AG09319 (cell line): ENCODE measurements at regions not wholly inside any gene's neighbourhood (a gene's known extent, or its start where the extent isn't known, plus 50 kb on each side); places are given as distances from the start of the nearest gene placed in this dataset.

Experiments
- DNase-seq: peaks from one replicate; pipeline ENCODE4 v3.0.0-alpha.2; 2010; ENCODE audit warnings: low read depth; ENCODE audit errors: extremely low read depth
- TF ChIP-seq, protein P1 (sequence below): IDR thresholded peaks from 2 replicates; pipeline ENCODE4 v1.5.1; 2011; ENCODE audit warnings: low read depth, mild to moderate bottlenecking, inconsistent platforms, low read length, moderate library complexity

DNA sequence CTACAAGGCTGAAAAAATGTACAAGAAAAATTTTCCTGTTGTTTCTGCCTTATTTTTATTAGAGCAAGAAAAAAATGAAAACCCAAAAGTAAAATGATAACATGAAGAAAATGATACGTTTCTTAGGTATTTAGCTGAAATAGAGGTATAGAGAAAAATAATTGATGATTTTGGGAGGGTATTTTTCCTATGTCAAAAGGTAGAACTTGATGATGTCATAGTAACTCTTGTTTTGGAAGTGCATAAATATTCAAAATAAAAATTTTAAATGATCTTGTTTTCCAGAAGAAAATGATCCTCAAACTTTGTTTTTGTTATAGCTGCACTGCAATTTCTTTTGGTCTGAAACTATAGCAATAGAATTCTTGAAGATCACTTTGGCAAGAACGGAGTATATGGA, 608.8 kb upstream of the BOD1L1 start:
- TF ChIP-seq, protein P1, sequence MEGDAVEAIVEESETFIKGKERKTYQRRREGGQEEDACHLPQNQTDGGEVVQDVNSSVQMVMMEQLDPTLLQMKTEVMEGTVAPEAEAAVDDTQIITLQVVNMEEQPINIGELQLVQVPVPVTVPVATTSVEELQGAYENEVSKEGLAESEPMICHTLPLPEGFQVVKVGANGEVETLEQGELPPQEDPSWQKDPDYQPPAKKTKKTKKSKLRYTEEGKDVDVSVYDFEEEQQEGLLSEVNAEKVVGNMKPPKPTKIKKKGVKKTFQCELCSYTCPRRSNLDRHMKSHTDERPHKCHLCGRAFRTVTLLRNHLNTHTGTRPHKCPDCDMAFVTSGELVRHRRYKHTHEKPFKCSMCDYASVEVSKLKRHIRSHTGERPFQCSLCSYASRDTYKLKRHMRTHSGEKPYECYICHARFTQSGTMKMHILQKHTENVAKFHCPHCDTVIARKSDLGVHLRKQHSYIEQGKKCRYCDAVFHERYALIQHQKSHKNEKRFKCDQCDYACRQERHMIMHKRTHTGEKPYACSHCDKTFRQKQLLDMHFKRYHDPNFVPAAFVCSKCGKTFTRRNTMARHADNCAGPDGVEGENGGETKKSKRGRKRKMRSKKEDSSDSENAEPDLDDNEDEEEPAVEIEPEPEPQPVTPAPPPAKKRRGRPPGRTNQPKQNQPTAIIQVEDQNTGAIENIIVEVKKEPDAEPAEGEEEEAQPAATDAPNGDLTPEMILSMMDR = no peak
- no peak for DNase-seq

DNA sequence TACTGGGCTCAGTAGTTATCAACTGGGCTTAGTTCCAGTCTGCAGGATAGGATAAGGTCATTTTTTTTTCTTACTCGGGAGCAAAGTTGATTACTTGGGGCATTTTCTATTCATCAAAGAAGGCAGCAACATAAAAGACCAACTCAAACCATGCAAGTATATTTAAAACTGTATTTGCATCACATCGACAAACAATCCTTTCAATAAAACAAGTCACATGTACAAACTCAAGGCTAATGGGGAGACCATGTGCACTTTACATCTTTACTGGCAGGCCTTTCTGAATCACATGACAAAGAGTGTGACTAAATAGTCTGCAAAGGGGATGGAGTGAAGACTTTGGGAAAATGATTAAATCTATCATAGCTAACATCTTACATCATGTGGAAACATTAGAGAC, 610.4 kb upstream of the BOD1L1 start:
- TF ChIP-seq, protein P1 = no peak
- DNase-seq = no peak

DNA sequence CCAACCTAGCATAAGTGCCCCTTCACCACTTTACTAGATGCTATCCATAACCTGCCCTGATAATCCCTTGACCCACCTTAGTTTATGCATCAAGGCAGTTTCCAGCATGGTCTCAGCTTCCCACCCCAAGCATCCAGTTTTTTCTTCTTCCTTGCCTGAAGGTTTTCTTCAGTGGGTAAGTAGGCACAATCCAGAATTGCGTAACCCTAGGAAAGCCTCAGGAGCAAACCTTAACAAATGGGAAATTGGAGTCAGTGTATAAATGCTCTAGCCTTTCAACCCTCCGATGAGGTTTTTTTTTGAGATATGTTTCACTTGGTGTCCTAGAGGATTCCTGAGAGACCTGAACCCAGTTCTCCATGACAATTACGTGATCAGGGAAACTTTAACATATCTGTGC, 614.0 kb upstream of the BOD1L1 start:
- no peak for DNase-seq
- TF ChIP-seq, protein P1 = no peak

DNA sequence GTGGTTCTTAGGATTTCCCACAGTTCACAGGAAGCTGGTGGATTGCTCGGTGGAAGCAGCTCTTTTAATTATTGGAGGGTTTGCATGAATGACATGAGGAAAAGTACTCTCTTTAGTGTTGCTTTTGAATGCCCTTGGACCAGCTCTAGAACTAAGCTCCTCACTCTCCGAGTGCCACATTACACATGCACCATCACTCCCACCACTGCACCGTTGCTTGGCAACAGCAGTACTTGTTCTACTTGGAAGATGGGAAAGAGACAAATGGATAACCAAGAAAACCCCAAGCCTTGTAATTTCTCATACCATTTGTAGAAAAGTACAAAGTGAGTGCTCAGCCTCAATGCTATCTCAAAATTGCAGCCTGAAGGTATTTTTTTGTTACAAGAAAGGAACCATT, 620.2 kb upstream of the BOD1L1 start:
- TF ChIP-seq, protein P1 = no peak
- DNase-seq = no peak

DNA sequence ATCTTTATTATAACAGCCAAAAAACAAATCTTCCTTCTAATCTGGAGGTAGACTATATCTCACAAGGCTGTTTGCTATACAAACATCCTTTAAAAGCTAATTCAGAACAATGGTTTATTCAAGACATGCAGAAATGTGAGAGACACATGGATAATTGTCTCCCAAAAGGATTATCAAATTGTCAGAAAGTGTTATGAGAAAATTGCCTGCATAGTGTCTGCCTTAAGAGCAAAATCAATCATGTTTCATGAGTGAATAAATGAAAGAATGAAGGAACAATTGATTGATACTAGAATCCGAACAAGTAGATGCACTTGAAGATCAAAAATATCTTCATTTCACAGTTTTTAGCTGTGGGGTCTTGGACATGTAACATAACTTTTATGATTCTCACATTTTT, 621.7 kb upstream of the BOD1L1 start:
- no peak for DNase-seq
- TF ChIP-seq, protein P1 = no peak

DNA sequence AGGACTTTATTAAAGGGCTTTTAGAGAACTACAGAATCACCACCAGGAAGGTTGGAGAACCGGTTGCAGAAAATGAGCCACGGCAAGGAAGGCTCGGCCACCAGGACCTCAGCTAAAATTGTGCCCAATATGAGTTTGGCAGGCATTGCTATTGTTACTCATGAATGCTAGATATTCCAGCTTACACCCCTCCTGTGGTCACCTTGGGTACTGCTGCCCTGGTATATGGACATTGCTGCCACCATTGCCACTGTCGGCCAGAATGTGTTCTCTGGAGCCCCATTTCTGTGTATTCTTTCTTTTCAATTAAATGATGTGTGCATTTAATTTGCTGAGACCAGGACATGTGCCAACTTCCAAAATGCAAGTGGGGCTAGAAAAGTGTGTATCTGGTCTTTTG, 626.7 kb upstream of the BOD1L1 start:
- no peak for DNase-seq
- TF ChIP-seq, protein P1 = peak; percentile 48

DNA sequence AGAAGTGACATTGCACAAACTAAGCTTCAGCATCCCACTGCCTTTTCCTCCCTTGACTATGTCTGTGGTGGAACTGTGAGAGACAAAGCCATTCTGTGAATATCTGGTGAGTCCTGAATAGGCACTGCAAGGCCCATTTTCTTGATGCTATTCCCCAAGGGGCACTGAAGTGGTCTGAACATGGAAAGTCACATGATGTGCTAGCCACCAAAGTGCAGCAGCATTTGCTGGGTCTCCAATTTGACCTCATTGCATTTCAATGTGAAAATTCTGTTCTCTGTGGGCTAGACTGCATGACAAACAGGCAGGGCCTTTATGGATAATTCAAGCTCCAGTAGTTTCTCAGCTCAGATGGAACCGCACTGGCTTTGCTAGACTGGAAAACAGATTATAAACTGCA, 627.4 kb upstream of the BOD1L1 start:
- DNase-seq = no peak
- TF ChIP-seq, protein P1 = no peak

DNA sequence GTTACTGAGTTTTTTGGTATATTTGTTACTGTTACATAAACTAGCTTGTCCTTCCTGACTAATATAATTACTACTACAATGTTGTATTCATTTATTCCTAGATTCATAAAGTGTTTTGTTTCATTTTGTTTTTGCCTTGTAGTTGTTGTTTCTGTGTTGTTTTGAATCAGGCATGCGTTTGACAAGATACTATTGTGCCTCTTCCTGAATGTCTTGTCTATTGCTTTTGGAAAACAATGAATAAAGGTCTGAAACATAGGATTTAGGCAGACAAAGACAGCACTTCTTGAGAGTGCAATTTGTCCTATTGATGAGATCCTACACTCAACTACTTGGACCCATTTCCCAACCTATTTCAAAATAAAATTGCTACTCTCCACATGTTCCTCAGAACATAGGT, 630.4 kb upstream of the BOD1L1 start:
- DNase-seq = no peak
- TF ChIP-seq, protein P1 = no peak
